A673 (cell line): ENCODE measurements at regions not wholly inside any gene's neighbourhood (a gene's known extent, or its start where the extent isn't known, plus 50 kb on each side); places are given as distances from the start of the nearest gene placed in this dataset.

Experiments
- BruUV-seq: library from RNA; stranded (reverse); fragments of 400-500 nt; replicated peaks from 2 replicates; lab custom pipeline; 2021; lab: Mats Ljungman, UMichigan
- CTCF ChIA-PET: fragments of 300-600 bp; sonication (Branson Sonifier 250); formaldehyde crosslinking; loops from one replicate; lab custom pipeline; 2022; ENCODE audit warnings: antibody characterized with exemption; lab: Charles Lee
- POLR2A ChIA-PET: fragments of 300-600 bp; sonication (Branson Sonifier 250); formaldehyde crosslinking; loops from one replicate; lab custom pipeline; 2022; ENCODE audit warnings: antibody characterized with exemption; ENCODE audit not compliant: low non-redundant PET; lab: Charles Lee
- DNase-seq: peaks from one replicate; pipeline ENCODE4 v3.0.0-alpha.2; 2015; ENCODE audit warnings: low spot score
- H3K27ac ChIP-seq: fragments of 200-600 bp; sonication (generic); 2 replicates; pipeline ENCODE4 v1.5.1; 2016; ENCODE audit warnings: mixed run types, low read depth, mild to moderate bottlenecking, mixed read lengths, antibody characterized with exemption, low read length; ENCODE audit not compliant: poor library complexity, severe bottlenecking
- H3K27me3 ChIP-seq: fragments of 200-600 bp; sonication (generic); replicated peaks from 2 replicates; pipeline ENCODE4 v1.6.1; 2017; ENCODE audit warnings: mixed run types, low read depth, mild to moderate bottlenecking, mixed read lengths, antibody characterized with exemption, low read length; ENCODE audit not compliant: insufficient read depth, poor library complexity
- H3K36me3 ChIP-seq: fragments of 200-600 bp; sonication (generic); 2 replicates; pipeline ENCODE4 v1.6.1; 2016; ENCODE audit warnings: mixed run types, mild to moderate bottlenecking, mixed read lengths, antibody characterized with exemption, low read length; ENCODE audit not compliant: insufficient read depth, poor library complexity, severe bottlenecking
- H3K4me1 ChIP-seq: fragments of 200-600 bp; sonication (generic); 2 replicates; pipeline ENCODE4 v1.6.1; 2017; ENCODE audit warnings: mixed run types, mild to moderate bottlenecking, mixed read lengths, antibody characterized with exemption, low read length; ENCODE audit not compliant: insufficient read depth, poor library complexity, severe bottlenecking
- H3K4me3 ChIP-seq: fragments of 200-600 bp; sonication (generic); 2 replicates; pipeline ENCODE4 v1.5.1; 2016; ENCODE audit warnings: low read depth, mixed run types, mild to moderate bottlenecking, mixed read lengths, low read length; ENCODE audit not compliant: poor library complexity, severe bottlenecking
- H3K9me3 ChIP-seq: fragments of 200-600 bp; sonication (generic); 2 replicates; pipeline ENCODE4 v1.6.1; 2016; ENCODE audit warnings: mixed run types, low read depth, mild to moderate bottlenecking, mixed read lengths, antibody characterized with exemption, low read length; ENCODE audit not compliant: poor library complexity, severe bottlenecking
- EZH2 ChIP-seq: fragments of 200-600 bp; sonication (generic); IDR thresholded peaks from 2 replicates; pipeline ENCODE4 v1.6.1; 2017; ENCODE audit warnings: borderline replicate concordance, low read depth, mild to moderate bottlenecking, mixed read lengths, antibody characterized with exemption, low read length; ENCODE audit not compliant: poor library complexity, severe bottlenecking
- intact Hi-C: fragments of 100-400 bp; cut with micrococcal nuclease; formaldehyde crosslinking; loops from one replicate; pipeline ENCODE4 v1.10.0; 2022; ENCODE audit not compliant: unreplicated experiment
- TF ChIP-seq, protein P1 (sequence below): fragments of 300-800, 200-600 bp; sonication (generic); conservative IDR thresholded peaks from 2 replicates; pipeline ENCODE4 v1.5.1; 2017; ENCODE audit warnings: low read depth, mild to moderate bottlenecking, antibody characterized with exemption, low read length, moderate library complexity, mixed read lengths

GRCh38 chr1:30490554-30491053 lies 232.8 kb downstream of the MATN1 start:
- BruUV-seq, result no TSS peak
- ChIA-PET POLR2A (no interaction called here), CTCF (no interaction called here)
- intact Hi-C loops, result no loop called here
- no peak for DNase-seq
- H3K9me3 ChIP-seq, result no peaks in the 10 kb centered on the region
- no peaks in the 10 kb centered on the region for H3K36me3 ChIP-seq
- no peaks in the 10 kb centered on the region for H3K4me1 ChIP-seq
- H3K27me3 ChIP-seq, result no peaks in the 10 kb centered on the region
- no peak overlapping the region for H3K4me3 ChIP-seq
- no peak overlapping the region for H3K27ac ChIP-seq
- TF ChIP-seq, protein P1, sequence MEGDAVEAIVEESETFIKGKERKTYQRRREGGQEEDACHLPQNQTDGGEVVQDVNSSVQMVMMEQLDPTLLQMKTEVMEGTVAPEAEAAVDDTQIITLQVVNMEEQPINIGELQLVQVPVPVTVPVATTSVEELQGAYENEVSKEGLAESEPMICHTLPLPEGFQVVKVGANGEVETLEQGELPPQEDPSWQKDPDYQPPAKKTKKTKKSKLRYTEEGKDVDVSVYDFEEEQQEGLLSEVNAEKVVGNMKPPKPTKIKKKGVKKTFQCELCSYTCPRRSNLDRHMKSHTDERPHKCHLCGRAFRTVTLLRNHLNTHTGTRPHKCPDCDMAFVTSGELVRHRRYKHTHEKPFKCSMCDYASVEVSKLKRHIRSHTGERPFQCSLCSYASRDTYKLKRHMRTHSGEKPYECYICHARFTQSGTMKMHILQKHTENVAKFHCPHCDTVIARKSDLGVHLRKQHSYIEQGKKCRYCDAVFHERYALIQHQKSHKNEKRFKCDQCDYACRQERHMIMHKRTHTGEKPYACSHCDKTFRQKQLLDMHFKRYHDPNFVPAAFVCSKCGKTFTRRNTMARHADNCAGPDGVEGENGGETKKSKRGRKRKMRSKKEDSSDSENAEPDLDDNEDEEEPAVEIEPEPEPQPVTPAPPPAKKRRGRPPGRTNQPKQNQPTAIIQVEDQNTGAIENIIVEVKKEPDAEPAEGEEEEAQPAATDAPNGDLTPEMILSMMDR, result no peak
- no peak for TF ChIP-seq EZH2

DNA sequence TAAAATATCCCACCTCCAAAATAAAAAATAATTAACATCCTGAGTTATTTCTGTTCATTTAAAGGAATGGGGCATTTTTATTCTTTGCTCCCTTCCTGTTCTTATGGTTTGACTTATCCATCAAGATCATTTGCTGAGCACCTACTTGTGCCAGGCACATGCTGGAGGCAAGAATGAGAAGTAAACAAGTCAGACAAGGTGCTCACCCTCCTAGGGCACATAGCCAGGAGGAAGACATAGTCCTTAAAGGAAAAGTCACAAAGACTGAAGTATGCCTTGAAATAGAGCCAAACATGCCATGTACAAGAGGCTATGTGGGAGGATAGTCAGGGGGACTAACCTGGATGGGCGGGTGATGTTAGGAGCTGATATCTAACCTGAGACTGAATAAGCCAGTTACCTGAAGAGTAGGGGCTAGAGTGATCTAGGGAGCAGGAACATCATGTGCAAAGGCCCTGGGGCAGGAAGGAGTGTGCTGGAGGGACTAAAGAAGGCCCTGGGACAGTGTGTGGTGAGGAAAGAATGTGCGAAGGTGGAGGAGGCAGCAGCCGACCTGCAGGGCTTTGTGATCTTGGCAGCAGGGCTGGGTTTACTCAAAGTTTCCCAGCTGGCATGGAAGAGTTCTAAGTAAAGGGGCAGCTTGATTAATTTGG lies 233.5 kb downstream of the MATN1 start:
- H3K9me3 ChIP-seq, result no peaks in the 10 kb centered on the region
- no peak overlapping the region for H3K4me3 ChIP-seq
- DNase-seq, result no peak
- H3K27ac ChIP-seq, result no peak overlapping the region
- TF ChIP-seq, protein P1, result no peak
- no peak for TF ChIP-seq EZH2
- no peaks in the 10 kb centered on the region for H3K27me3 ChIP-seq
- ChIA-PET CTCF (no interaction called here), POLR2A (no interaction called here)
- no peaks in the 10 kb centered on the region for H3K4me1 ChIP-seq
- no peaks in the 10 kb centered on the region for H3K36me3 ChIP-seq
- no TSS peak for BruUV-seq
- intact Hi-C loops, result no loop called here

- ChIA-PET CTCF (no interaction called here), POLR2A (no interaction called here)
- intact Hi-C loops, result no loop called here
- H3K4me3 ChIP-seq, result no peak overlapping the region
- no peak for DNase-seq
- no TSS peak for BruUV-seq
- no peaks in the 10 kb centered on the region for H3K9me3 ChIP-seq
- TF ChIP-seq, protein P1, result no peak
- no peak for TF ChIP-seq EZH2
- no peaks in the 10 kb centered on the region for H3K27me3 ChIP-seq
- H3K36me3 ChIP-seq, result no peaks in the 10 kb centered on the region
- no peak overlapping the region for H3K27ac ChIP-seq
- H3K4me1 ChIP-seq, result no peaks in the 10 kb centered on the region
Observed at GRCh38 chr1:30488324-30488913, 235.0 kb downstream of the MATN1 start.
